Suprapubic skin (tissue), 4 donors: ENCODE measurements at regions not wholly inside any gene's neighbourhood (a gene's known extent, or its start where the extent isn't known, plus 50 kb on each side); places are given as distances from the start of the nearest gene placed in this dataset.

Experiments
- DNase-seq, 2 donors: peaks; one replicate each; pipeline ENCODE4 v3.0.0-alpha.2; 2019; ENCODE audit warnings: low spot score in 2 of 2
- H3K27ac ChIP-seq: fragments of 200-600 bp; sonication (generic); one replicate; pipeline ENCODE4 v1.5.1; 2019
- H3K27me3 ChIP-seq: fragments of 200-600 bp; sonication (generic); one replicate; pipeline ENCODE4 v1.5.1; 2019
- H3K36me3 ChIP-seq: fragments of 200-600 bp; sonication (generic); one replicate; pipeline ENCODE4 v1.5.1; 2019
- H3K4me1 ChIP-seq: fragments of 200-600 bp; sonication (generic); one replicate; pipeline ENCODE4 v1.5.1; 2019
- H3K4me3 ChIP-seq: fragments of 200-600 bp; sonication (generic); one replicate; pipeline ENCODE4 v1.5.1; 2019; ENCODE audit warnings: mild to moderate bottlenecking
- H3K9me3 ChIP-seq: fragments of 200-600 bp; sonication (generic); one replicate; pipeline ENCODE4 v1.5.1; 2019
- EP300 ChIP-seq: sonication (generic); formaldehyde crosslinking; IDR thresholded peaks from one replicate; pipeline ENCODE4 v1.6.1; 2017; ENCODE audit warnings: antibody characterized with exemption
- POLR2A ChIP-seq, 2 donors: fragments of 450-650 bp; IDR thresholded peaks; one replicate each; pipeline ENCODE4 v1.6.1; 2017; ENCODE audit warnings: antibody characterized with exemption in 2 of 2, mild to moderate bottlenecking in 2 of 2, moderate library complexity in 2 of 2
- POLR2AphosphoS5 ChIP-seq, 3 donors: sonication (generic); formaldehyde crosslinking; IDR thresholded peaks; one replicate each; pipeline ENCODE4 v1.6.1; 2017; ENCODE audit warnings: antibody characterized with exemption in 3 of 3
- WGBS: methylation state at CpG from one replicate; pipeline ENCODE4 v1.1.5; 2018; 5-methylcytosine and 5-hydroxymethylcytosine counted together
- TF ChIP-seq, protein P1 (sequence below), 2 donors: fragments of 200-600 bp in 1 of 2; fragments of 450-650 bp in 1 of 2; sonication (generic) in 1 of 2; IDR thresholded peaks; one replicate each; pipeline ENCODE4 v1.5.1; 2016 to 2019; ENCODE audit warnings: antibody characterized with exemption in 2 of 2, mild to moderate bottlenecking in 1 of 2, moderate library complexity in 1 of 2

DNA sequence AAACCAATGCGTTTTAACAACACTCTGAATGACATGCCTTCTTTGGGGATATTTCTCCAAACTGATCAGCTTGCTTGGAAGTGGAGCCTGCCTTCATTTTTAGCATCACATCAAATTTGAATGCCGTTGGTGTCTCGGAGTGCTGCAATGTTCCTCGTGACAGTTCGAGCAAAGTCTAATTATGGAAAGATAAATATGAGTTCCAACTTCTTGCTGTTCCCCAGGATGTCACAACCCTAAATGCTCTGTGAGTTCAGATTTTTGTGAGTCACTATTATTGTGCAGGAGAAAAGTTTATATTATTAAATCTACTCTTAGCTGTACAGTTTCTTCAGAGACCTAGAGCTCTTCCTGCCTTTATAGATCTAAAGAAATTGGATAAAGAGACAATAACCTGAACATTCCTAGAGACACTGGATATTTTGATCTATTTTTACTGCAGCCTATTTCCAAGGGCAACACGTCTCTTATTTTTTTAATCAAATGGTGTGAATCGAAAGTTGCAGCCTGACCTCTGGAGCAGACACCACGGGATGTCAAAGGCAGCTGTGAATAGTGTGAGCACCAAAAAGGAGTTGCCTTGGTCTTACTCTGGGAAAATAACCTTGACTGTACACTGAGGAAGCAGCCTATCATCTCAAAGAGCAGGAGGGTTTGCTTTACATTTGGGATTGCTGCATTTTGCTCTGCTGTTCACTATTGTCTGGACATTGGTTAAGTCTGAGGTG lies 330.1 kb downstream of the TDRD15 start:
- no peak for DNase-seq
- Histone ChIP-seq H3K27me3 (no peaks in the 10 kb centered on the region), H3K36me3 (no peaks in the 10 kb centered on the region), H3K27ac (no peak overlapping the region), H3K4me1 (no peaks in the 10 kb centered on the region), H3K4me3 (no peak overlapping the region), H3K9me3 (no peaks in the 10 kb centered on the region)
- no peak for TF ChIP-seq POLR2A (IDR thresholded peaks at IDR 0.05)
- WGBS: 87% methylated on average over 8 of the region's 8 CpGs

DNA sequence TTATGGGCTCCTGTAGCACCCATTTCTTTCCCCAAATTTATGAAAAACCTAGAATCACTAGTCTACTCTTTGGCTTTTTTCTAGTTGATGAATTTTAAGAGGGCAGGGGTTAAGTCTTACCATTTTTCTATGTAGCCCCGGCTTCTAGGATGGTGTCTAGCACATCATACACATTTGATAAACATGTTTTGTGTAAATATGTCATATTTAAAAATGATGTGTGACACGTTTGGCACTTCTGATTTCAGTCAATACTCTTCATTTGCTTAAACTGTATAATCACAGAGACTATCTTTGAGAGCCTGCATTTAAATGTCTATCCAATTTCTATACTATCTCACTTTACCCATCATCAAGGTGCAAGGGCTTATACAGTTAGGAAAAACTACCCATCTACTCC lies 331.1 kb downstream of the TDRD15 start:
- 78% methylated on average over 2 of the region's 2 CpGs for WGBS
- H3K9me3 ChIP-seq: no peaks in the 10 kb centered on the region
- no peak overlapping the region for H3K27ac ChIP-seq
- DNase-seq: no peak
- no peaks in the 10 kb centered on the region for H3K4me1 ChIP-seq
- no peaks in the 10 kb centered on the region for H3K36me3 ChIP-seq
- H3K4me3 ChIP-seq: no peak overlapping the region
- H3K27me3 ChIP-seq: no peaks in the 10 kb centered on the region
- TF ChIP-seq, protein P1, sequence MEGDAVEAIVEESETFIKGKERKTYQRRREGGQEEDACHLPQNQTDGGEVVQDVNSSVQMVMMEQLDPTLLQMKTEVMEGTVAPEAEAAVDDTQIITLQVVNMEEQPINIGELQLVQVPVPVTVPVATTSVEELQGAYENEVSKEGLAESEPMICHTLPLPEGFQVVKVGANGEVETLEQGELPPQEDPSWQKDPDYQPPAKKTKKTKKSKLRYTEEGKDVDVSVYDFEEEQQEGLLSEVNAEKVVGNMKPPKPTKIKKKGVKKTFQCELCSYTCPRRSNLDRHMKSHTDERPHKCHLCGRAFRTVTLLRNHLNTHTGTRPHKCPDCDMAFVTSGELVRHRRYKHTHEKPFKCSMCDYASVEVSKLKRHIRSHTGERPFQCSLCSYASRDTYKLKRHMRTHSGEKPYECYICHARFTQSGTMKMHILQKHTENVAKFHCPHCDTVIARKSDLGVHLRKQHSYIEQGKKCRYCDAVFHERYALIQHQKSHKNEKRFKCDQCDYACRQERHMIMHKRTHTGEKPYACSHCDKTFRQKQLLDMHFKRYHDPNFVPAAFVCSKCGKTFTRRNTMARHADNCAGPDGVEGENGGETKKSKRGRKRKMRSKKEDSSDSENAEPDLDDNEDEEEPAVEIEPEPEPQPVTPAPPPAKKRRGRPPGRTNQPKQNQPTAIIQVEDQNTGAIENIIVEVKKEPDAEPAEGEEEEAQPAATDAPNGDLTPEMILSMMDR (IDR thresholded peaks at IDR 0.05): no peak
- no peak for TF ChIP-seq POLR2AphosphoS5 (IDR thresholded peaks at IDR 0.05)
- TF ChIP-seq EP300: no peak
- no peak for TF ChIP-seq POLR2A (IDR thresholded peaks at IDR 0.05)

DNA sequence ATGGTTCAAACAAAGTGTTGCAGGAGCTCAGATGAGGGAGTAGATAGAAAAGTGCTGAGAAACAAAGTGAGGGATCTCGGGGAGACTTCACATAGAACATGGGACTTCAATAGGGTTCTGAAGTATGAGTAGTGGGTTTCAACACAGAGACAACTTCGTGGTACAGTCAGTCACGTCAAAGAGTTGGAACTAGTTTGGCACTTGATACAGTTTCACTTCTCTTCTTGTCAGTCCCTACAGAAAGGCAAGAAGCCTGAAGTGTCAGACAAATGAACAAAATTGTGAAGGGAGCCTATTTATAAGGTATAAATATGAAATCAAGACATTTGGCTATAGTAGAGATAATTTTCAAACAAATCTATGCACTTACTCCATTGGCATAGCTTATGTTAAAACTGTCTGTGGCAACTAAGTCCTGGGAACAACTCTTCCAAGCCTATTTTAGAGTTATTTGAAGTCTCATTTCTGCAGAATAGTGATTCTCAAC lies 338.0 kb downstream of the TDRD15 start:
- 78% methylated on average over 3 of the region's 3 CpGs for WGBS
- Histone ChIP-seq H3K4me1 (no peaks in the 10 kb centered on the region), H3K27me3 (no peaks in the 10 kb centered on the region), H3K4me3 (no peak overlapping the region), H3K27ac (no peak overlapping the region), H3K9me3 (no peaks in the 10 kb centered on the region), H3K36me3 (no peaks in the 10 kb centered on the region)
- TF ChIP-seq EP300: no peak
- no peak for TF ChIP-seq POLR2AphosphoS5 (IDR thresholded peaks at IDR 0.05)
- TF ChIP-seq POLR2A (IDR thresholded peaks at IDR 0.05): no peak
- TF ChIP-seq, protein P1 (IDR thresholded peaks at IDR 0.05): no peak
- no peak for DNase-seq

DNA sequence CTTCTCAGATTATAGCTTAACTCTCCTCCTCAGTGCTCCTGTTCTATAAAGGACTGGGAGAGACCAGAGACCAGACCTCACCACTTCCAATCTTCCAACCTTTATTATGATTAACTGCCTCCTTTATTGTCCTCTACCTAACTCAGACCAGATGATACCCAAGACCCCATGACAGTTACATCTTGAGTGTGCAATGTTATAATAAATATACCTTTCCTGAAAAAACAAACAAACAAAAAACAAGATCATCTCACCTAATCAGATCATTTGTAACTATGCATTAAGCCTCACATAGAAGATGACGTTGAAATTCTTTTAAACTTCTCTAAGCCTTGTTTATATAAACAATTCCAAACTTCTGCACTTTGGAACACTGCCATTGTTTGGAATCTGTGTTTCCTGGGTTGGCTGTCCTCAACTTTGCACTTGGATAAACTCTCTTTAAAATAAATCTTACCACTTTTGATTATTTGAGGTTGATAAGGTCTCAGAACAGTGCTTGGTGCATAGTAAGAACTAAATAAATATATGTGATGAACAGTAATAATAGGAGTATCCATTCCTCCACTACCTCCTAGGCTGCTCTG lies 342.7 kb downstream of the TDRD15 start:
- no peaks in the 10 kb centered on the region for H3K4me1 ChIP-seq
- no peak overlapping the region for H3K4me3 ChIP-seq
- H3K36me3 ChIP-seq: no peaks in the 10 kb centered on the region
- no peak for DNase-seq
- no peaks in the 10 kb centered on the region for H3K27me3 ChIP-seq
- no peaks in the 10 kb centered on the region for H3K9me3 ChIP-seq
- no peak overlapping the region for H3K27ac ChIP-seq
- TF ChIP-seq EP300 (no peak), POLR2AphosphoS5 (IDR thresholded peaks at IDR 0.05) (no peak), POLR2A (IDR thresholded peaks at IDR 0.05) (no peak)
- TF ChIP-seq, protein P1 (IDR thresholded peaks at IDR 0.05): no peak
- WGBS: 35% methylated on average over 1 of the region's 1 CpG

DNA sequence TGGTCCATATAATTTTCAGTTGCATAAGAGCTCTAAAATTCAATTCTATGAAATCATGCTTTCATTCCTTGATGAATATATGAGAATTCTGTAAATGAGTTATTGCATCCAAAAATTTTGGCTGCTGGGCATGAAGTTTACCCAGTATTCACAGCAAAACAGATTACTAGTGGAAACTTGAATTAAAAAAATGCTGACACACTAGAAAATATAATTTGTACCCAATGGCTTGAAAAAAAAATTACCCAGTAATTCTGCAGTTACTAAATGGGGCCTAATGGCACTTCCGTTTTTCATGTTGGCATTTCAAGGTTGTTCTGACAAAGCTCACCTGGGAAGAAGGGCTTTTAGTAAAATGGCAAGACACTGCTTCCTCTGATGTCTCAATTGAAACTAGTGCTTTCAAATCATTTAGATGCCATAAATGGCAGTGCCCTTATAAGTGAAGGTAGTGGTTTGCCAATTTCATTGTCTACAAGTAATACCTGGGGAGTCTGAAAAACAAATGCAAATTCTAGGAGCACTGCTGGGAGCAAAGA lies 343.6 kb downstream of the TDRD15 start:
- no peak overlapping the region for H3K4me3 ChIP-seq
- H3K27me3 ChIP-seq: no peaks in the 10 kb centered on the region
- no peak for TF ChIP-seq POLR2A (IDR thresholded peaks at IDR 0.05)
- no peak for TF ChIP-seq POLR2AphosphoS5 (IDR thresholded peaks at IDR 0.05)
- TF ChIP-seq, protein P1 (IDR thresholded peaks at IDR 0.05): no peak
- no peak for TF ChIP-seq EP300
- no peak for DNase-seq
- H3K9me3 ChIP-seq: no peaks in the 10 kb centered on the region
- H3K36me3 ChIP-seq: no peaks in the 10 kb centered on the region
- no peaks in the 10 kb centered on the region for H3K4me1 ChIP-seq
- H3K27ac ChIP-seq: no peak overlapping the region
- 58% methylated on average over 1 of the region's 1 CpG for WGBS
